ENCODE measurements at regions not wholly inside any gene's neighbourhood (a gene's known extent, or its start where the extent isn't known, plus 50 kb on each side); places are given as distances from the start of the nearest gene placed in this dataset.

DNA sequence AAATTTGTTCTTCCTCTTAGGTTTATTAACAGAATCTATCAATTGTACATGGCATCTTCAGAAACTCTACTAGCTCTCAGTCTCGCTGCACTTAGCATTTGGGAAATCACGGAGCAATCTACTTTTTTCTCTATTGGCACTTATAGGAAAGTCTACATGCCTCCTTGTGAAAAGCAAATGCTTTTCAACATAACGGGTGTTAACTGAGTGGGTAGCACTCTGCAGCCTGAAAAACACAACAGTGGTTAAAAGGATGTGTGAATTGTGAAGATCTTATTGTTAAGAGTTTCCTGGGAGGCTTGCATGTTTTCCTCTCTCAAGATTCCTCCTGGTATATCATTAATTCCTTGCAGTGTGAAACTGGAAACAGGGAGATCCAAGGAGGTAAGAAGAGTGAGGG, 204.2 kb upstream of the SESN3 start:
- ATAC-seq (ENCODE audit: low FRiP score) (no peak), DNase-seq (ENCODE audit: low spot score) (no peak)
- TF ChIP-seq, protein P1, sequence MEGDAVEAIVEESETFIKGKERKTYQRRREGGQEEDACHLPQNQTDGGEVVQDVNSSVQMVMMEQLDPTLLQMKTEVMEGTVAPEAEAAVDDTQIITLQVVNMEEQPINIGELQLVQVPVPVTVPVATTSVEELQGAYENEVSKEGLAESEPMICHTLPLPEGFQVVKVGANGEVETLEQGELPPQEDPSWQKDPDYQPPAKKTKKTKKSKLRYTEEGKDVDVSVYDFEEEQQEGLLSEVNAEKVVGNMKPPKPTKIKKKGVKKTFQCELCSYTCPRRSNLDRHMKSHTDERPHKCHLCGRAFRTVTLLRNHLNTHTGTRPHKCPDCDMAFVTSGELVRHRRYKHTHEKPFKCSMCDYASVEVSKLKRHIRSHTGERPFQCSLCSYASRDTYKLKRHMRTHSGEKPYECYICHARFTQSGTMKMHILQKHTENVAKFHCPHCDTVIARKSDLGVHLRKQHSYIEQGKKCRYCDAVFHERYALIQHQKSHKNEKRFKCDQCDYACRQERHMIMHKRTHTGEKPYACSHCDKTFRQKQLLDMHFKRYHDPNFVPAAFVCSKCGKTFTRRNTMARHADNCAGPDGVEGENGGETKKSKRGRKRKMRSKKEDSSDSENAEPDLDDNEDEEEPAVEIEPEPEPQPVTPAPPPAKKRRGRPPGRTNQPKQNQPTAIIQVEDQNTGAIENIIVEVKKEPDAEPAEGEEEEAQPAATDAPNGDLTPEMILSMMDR (IDR thresholded peaks at IDR 0.05) = no peak

DNA sequence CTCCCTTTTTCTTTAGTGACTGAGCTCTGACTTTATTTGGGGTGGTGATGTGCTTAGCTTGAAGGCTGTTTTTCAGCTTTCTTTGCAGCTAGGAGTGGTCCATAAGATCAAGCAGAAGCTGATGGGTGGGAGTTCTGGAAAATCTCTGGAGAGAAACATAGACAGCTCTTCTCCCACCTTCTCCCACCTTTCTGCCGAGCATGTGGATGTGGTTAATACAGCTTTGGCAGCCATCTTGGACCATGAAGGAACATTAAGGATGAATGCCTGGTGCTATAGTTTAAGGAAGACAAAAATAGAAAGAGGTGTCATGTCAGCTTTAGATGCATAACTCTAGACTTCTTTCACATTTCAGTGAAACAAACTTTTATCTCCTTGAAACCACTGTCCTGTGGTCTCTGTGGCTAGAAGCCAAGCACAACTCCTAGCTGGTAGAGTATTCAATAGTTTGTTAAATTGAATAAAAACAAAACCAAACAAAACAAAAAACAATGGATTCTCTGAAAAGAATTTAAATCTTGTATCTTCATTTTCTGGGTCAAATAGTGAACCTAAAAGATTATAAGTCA, 203.6 kb upstream of the SESN3 start:
- ATAC-seq (ENCODE audit: low FRiP score) (no peak), DNase-seq (ENCODE audit: low spot score) (no peak)
- TF ChIP-seq, protein P1 (IDR thresholded peaks at IDR 0.05) = no peak

DNA sequence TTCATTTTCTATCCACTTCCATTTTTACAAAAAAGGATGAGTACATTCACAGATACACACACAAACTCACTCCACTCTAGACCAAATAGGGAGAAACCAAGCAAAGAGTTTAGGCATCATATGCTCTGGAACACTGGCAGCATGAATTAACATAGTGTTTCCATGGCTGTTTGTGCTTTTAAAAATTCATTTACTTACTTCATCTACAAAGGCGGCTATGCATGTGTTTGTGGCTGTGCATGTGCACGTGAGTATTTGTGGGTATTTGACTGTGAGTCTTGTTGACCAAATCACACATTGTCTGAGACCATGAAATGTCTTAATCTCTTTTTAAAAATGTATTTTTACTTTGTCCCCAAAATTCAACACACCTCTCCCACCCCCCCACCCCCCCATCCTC, 203.0 kb upstream of the SESN3 start:
- DNase-seq (ENCODE audit: low spot score) (no peak), ATAC-seq (ENCODE audit: low FRiP score) (no peak)
- TF ChIP-seq, protein P1 (IDR thresholded peaks at IDR 0.05) = no peak

DNA sequence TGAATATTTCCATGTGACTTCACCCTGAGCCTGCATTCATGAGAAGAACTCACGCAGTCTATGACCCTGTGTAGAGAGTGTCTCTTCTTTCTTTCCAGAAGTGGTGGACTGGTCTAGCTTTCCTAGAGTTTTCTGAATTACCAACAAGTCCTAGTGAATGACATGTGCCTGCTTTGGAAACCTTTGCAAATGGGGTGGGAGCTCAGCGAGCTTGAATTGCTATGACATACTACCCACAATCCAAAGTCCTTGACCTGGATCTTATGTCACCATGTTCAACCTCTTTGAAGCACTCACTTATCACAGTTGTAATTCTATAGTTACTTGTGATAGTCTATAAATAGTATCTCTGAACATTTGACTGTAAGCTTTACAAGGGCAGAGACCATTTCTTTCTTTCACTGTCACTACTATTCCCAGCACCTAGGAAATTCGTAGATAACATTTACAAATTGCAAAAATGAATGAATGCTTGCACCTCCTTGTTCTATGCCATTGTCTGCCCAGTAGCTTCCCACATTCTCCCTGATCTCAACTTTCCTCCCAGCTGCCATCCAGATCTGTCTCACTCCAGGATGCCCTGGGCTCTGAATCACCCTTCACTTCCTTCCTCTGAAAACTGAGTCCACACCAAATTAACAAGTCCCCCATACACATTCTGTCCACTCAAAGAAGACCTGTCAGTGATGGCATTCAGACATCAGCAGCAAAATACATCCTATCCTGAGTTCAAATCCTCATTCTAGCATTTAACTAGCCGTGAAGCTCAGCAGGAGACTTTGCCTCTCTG, 201.9 kb upstream of the SESN3 start:
- DNase-seq (ENCODE audit: low spot score) (no peak), ATAC-seq (ENCODE audit: low FRiP score) (no peak)
- TF ChIP-seq, protein P1 (IDR thresholded peaks at IDR 0.05) = no peak

DNA sequence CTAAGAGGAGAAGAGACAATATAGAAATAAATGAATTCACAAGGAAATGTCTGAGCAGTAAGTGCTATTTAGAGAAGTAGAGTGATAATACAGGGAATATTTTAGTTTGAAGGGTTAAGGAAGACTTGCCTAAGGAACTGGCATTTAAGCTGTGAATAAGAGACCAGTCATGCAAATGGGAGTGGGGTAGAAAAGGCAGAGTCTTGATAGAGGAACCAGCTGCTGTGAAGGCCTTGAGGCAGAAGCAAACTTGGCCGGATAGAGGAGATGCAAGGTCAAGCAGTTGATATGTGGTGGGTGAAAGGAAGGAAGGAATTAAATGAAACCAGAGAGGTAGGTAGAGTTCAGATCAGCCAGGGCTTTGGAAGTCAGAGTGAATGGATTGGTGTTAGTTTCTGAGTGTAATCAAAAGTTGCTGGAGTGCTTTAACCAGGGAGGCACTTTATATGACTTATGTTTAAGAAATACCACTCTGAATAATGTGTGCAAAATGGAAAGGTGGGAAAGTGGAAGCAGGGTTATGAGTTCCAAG, 198.4 kb upstream of the SESN3 start:
- TF ChIP-seq, protein P1 (IDR thresholded peaks at IDR 0.05) = no peak
- no peak for ATAC-seq (ENCODE audit: low FRiP score)
- DNase-seq (ENCODE audit: low spot score) = no peak

DNA sequence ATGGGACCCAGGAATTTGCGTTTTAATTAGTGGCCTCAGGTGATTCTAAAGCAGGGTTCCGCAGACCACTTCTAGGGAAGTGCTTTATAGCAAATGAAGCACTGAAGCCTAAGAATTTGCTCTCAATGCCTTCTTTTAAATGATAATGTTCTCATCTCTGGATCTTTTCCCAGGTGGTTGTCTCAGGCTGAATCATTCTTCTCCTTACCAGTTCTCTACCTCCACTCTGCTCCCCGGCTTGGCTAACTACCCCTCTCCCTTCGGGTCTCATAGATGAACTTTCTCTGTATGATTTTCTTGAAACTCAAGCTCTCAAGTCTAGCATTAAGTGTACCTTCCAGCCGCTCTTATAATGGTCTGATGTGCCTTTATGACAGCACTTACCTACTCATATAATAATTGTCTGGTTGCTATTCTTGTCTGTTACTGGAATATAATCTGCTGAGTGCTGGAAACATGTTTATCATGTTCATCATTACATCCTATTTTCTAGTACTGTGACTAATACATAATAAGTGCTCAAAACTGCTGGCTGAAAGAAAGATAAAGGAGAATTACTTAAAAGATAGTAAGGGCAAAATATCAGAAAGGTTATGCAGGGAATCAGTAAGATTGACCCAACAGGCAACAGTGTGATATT, 195.9 kb upstream of the SESN3 start:
- no peak for ATAC-seq (ENCODE audit: low FRiP score)
- TF ChIP-seq, protein P1 (IDR thresholded peaks at IDR 0.05) = no peak
- DNase-seq (ENCODE audit: low spot score) = no peak
